Trophoblast cell (in vitro differentiated cells and primary cell): ENCODE measurements at regions not wholly inside any gene's neighbourhood (a gene's known extent, or its start where the extent isn't known, plus 50 kb on each side); places are given as distances from the start of the nearest gene placed in this dataset.

Experiments
- DNase-seq, 2 donors: peaks; one replicate each; pipeline ENCODE4 v3.0.0-alpha.2; 2016
- H2AFZ ChIP-seq: 2 replicates; pipeline ENCODE4 v1.6.1; 2013; ENCODE audit warnings: low read length, moderate library complexity, mild to moderate bottlenecking; ENCODE audit not compliant: insufficient read depth, poor library complexity
- H2AK5ac ChIP-seq: 2 replicates; pipeline ENCODE4 v1.6.1; 2013; ENCODE audit warnings: mild to moderate bottlenecking, low read length
- H2BK120ac ChIP-seq: 2 replicates; pipeline ENCODE4 v1.6.1; 2013; ENCODE audit warnings: low read length, mild to moderate bottlenecking, moderate library complexity; ENCODE audit not compliant: insufficient read depth, poor library complexity
- H2BK12ac ChIP-seq: 2 replicates; pipeline ENCODE4 v1.6.1; 2013; ENCODE audit warnings: mild to moderate bottlenecking, low read length, moderate library complexity
- H2BK5ac ChIP-seq: 2 replicates; pipeline ENCODE4 v1.6.1; 2013; ENCODE audit warnings: low read length, low read depth, moderate library complexity, mild to moderate bottlenecking; ENCODE audit not compliant: poor library complexity
- H3K14ac ChIP-seq: 2 replicates; pipeline ENCODE4 v1.6.1; 2013; ENCODE audit warnings: mild to moderate bottlenecking, low read length
- H3K18ac ChIP-seq: 2 replicates; pipeline ENCODE4 v1.6.1; 2013; ENCODE audit warnings: mild to moderate bottlenecking, low read length
- H3K23ac ChIP-seq: 2 replicates; pipeline ENCODE4 v1.6.1; 2013; ENCODE audit warnings: low read length
- H3K27ac ChIP-seq: 2 replicates; pipeline ENCODE4 v1.5.1; 2013; ENCODE audit warnings: low read depth, mild to moderate bottlenecking, inconsistent platforms, low read length, moderate library complexity
- H3K27me3 ChIP-seq: 2 replicates; pipeline ENCODE4 v1.6.1; 2013; ENCODE audit warnings: inconsistent platforms, mild to moderate bottlenecking, low read length, moderate library complexity; ENCODE audit not compliant: insufficient read depth
- H3K36me3 ChIP-seq, 2 experiments: 1 replicate in 1 of 2; 2 replicates in 1 of 2; pipeline ENCODE4 v1.6.1; 2013; ENCODE audit warnings: low read length in 2 of 2, mild to moderate bottlenecking in 2 of 2, moderate library complexity in 1 of 2; ENCODE audit not compliant: insufficient read depth in 2 of 2, control insufficient read depth in 1 of 2
- H3K4ac ChIP-seq: 2 replicates; pipeline ENCODE4 v1.6.1; 2013; ENCODE audit warnings: low read depth, mild to moderate bottlenecking, low read length, moderate library complexity
- H3K4me1 ChIP-seq, 2 experiments: 1 replicate in 1 of 2; 2 replicates in 1 of 2; pipeline ENCODE4 v1.6.1; 2013; ENCODE audit warnings: low read length in 2 of 2, mild to moderate bottlenecking in 2 of 2, moderate library complexity in 1 of 2; ENCODE audit not compliant: insufficient read depth in 2 of 2, control insufficient read depth in 1 of 2
- H3K4me2 ChIP-seq: 2 replicates; pipeline ENCODE4 v1.6.1; 2013; ENCODE audit warnings: inconsistent platforms, mild to moderate bottlenecking, low read length, moderate library complexity
- H3K4me3 ChIP-seq: 2 replicates; pipeline ENCODE4 v1.5.1; 2013; ENCODE audit warnings: mild to moderate bottlenecking, low read depth, low read length, inconsistent platforms
- H3K79me1 ChIP-seq: one replicate; pipeline ENCODE4 v1.6.1; 2013; ENCODE audit warnings: low read length
- H3K79me2 ChIP-seq: 2 replicates; pipeline ENCODE4 v1.6.1; 2013; ENCODE audit warnings: low read length, mild to moderate bottlenecking; ENCODE audit not compliant: control insufficient read depth, insufficient read depth, poor library complexity
- H3K9ac ChIP-seq: 2 replicates; pipeline ENCODE4 v1.6.1; 2013; ENCODE audit warnings: mild to moderate bottlenecking, low read length
- H3K9me3 ChIP-seq: 2 replicates; pipeline ENCODE4 v1.6.1; 2013; ENCODE audit warnings: low read depth, mild to moderate bottlenecking, control low read depth, inconsistent platforms, low read length; ENCODE audit not compliant: insufficient read depth
- H4K12ac ChIP-seq: 2 replicates; pipeline ENCODE4 v1.6.1; 2013; ENCODE audit warnings: low read depth, mild to moderate bottlenecking, low read length, moderate library complexity
- H4K8ac ChIP-seq: 2 replicates; pipeline ENCODE4 v1.6.1; 2013; ENCODE audit warnings: low read depth, mild to moderate bottlenecking, low read length, moderate library complexity
- H4K91ac ChIP-seq: one replicate; pipeline ENCODE4 v1.6.1; 2013; ENCODE audit warnings: low read depth, mild to moderate bottlenecking, low read length, moderate library complexity
- WGBS: extraction: QIAGEN DNeasy Blood & Tissue Kit; methylation state at CpG from one replicate; pipeline ENCODE4 v1.1.7; 2013; ENCODE audit warnings: missing lambda C conversion rate; ENCODE audit not compliant: insufficient read length, insufficient coverage; ENCODE audit errors: extremely low coverage; 5-methylcytosine and 5-hydroxymethylcytosine counted together

DNA sequence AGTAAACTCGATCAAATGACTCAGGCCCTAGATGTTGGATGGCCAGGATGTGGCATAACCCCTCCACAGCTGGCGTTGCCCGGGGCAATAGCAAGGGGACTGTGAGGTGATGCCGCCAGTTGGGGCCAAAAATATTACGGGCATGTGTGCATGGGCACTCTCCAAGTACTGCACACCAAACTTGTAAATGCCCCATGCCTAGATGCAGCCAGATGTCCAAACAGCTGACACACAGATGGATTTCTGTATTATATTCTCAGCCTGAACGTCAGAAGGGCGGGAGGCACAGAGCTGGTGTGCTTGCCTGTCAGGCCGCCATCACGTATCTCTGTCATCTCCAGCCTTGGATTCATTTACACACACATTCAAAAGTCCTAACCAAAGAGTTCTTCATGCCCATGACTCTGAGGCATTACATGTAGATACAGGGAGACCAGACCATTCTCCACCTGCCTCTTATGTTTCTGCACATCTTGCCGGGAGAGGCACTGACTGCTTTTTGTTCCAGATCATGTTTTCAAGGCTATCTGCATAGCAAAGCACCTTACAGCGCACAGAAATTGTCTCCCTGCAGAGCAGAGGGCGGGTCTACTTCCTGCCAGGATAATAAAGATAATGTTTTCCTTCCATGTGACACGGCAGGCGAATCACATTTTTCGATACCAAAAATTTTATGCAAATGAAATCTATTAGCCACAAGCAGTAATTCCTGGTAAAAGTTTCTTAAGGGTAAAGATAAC, 200.9 kb upstream of the ADAMTS16 start:
- H4K8ac ChIP-seq, result no peak overlapping the region
- no peak overlapping the region for H3K9ac ChIP-seq
- H2AK5ac ChIP-seq, result no peak overlapping the region
- H3K79me2 ChIP-seq, result no peaks in the 10 kb centered on the region
- H4K91ac ChIP-seq, result no peak overlapping the region
- no peak overlapping the region for H3K4ac ChIP-seq
- no peak for DNase-seq
- no peak overlapping the region for H2BK120ac ChIP-seq
- no peak overlapping the region for H3K23ac ChIP-seq
- H3K27ac ChIP-seq, result no peak overlapping the region
- no peak overlapping the region for H3K18ac ChIP-seq
- no peak overlapping the region for H3K4me2 ChIP-seq
- no peak overlapping the region for H3K14ac ChIP-seq
- H3K79me1 ChIP-seq, result no peaks in the 10 kb centered on the region
- no CpG with 5 or more reads among the region's 15 CpGs for WGBS
- no peak overlapping the region for H2BK12ac ChIP-seq
- H3K4me1 ChIP-seq, result no peaks in the 10 kb centered on the region
- H3K36me3 ChIP-seq, result no peaks in the 10 kb centered on the region
- no peak overlapping the region for H2AFZ ChIP-seq
- no peaks in the 10 kb centered on the region for H3K9me3 ChIP-seq
- no peak overlapping the region for H2BK5ac ChIP-seq
- no peak overlapping the region for H3K4me3 ChIP-seq
- H3K27me3 ChIP-seq, result no peaks in the 10 kb centered on the region
- no peak overlapping the region for H4K12ac ChIP-seq

DNA sequence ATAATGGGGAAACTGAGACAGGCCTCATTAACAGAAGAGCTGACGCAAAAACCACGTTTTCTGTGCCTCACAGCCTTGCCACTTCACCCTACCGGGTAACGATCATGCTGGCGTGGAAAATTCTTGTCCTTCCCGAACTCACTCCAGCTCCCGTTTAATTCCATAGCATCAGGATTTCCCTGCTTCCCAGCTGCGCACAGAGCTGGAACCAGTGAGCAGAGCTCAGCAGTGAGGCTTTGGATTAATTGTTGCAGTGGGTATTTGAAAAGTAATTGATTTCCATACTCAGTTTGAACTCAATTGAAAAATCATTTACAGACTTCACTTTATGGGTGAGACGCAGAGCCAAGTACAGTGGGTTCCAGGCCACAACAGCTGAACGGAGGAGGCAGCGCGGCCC, 199.0 kb upstream of the ADAMTS16 start:
- H3K23ac ChIP-seq, result no peak overlapping the region
- H2AFZ ChIP-seq, result no peak overlapping the region
- no peak overlapping the region for H2BK12ac ChIP-seq
- H4K91ac ChIP-seq, result no peak overlapping the region
- H3K18ac ChIP-seq, result no peak overlapping the region
- no peak for DNase-seq
- H3K4ac ChIP-seq, result no peak overlapping the region
- no peaks in the 10 kb centered on the region for H3K9me3 ChIP-seq
- H3K14ac ChIP-seq, result no peak overlapping the region
- no peak overlapping the region for H3K9ac ChIP-seq
- no peak overlapping the region for H4K8ac ChIP-seq
- no CpG with 5 or more reads among the region's 12 CpGs for WGBS
- H3K36me3 ChIP-seq, result no peaks in the 10 kb centered on the region
- H3K79me2 ChIP-seq, result no peaks in the 10 kb centered on the region
- H3K4me1 ChIP-seq, result no peaks in the 10 kb centered on the region
- H3K4me3 ChIP-seq, result no peak overlapping the region
- H4K12ac ChIP-seq, result no peak overlapping the region
- no peak overlapping the region for H3K4me2 ChIP-seq
- no peak overlapping the region for H3K27ac ChIP-seq
- no peaks in the 10 kb centered on the region for H3K79me1 ChIP-seq
- no peak overlapping the region for H2BK5ac ChIP-seq
- no peak overlapping the region for H2BK120ac ChIP-seq
- no peak overlapping the region for H2AK5ac ChIP-seq
- no peaks in the 10 kb centered on the region for H3K27me3 ChIP-seq

DNA sequence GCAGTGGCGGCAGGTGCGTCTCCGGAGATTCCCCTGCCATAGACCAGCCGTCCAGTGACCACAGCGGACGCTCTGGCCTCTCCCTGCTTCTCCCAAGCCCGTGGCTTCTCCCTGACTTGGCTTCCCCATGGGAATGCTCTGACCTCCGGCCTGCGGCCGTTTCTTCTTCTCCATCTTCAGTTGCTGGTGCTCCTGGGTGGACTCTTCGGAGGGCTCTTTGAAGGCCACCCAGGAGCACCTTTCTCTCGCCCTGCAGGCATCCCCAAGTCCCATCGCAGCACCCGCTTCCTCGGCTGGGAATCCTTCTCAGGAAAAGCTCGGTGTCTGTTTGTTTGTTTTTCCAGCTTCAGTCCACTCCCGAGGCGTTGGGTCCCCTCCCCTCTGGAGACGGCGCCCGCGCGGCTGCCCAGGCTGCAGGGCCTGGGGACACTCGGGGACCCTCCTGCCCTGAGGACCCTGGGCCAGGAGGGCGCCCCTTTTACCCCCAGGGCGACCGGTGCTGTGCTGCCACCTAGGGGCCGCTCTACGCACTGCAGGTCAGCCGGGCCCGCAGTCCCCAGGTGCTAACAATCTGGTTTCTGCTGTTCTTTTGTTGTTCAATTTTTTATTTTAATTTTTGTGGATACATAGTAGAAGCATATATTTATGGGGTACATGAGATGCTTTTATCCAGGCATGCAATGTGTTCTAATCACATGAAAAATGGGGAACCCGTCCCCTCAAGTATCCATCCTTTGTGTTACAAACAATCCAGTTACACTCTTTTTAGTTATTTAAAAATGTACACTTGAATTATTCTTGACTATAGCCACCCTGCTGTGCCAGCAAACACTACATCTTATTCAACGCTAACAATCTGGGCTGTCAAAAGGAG, 197.9 kb upstream of the ADAMTS16 start:
- DNase-seq, result peak in 1 of 2 donors; percentile 29
- Histone ChIP-seq H3K4ac (no peak overlapping the region), H2BK5ac (no peak overlapping the region), H3K79me1 (no peaks in the 10 kb centered on the region), H4K8ac (no peak overlapping the region), H3K14ac (no peak overlapping the region), H2AK5ac (no peak overlapping the region), H3K36me3 (no peaks in the 10 kb centered on the region), H3K18ac (no peak overlapping the region), H3K4me3 (no peak overlapping the region), H3K9me3 (no peaks in the 10 kb centered on the region), H3K4me2 (no peak overlapping the region), H4K12ac (no peak overlapping the region), H3K9ac (no peak overlapping the region), H2BK120ac (no peak overlapping the region), H2BK12ac (no peak overlapping the region), H3K23ac (no peak overlapping the region), H3K27ac (no peak overlapping the region), H3K4me1 (no peaks in the 10 kb centered on the region), H3K79me2 (no peaks in the 10 kb centered on the region), H2AFZ (peak overlapping the region; percentile 59), H4K91ac (no peak overlapping the region), H3K27me3 (no peaks in the 10 kb centered on the region)
- no CpG with 5 or more reads among the region's 33 CpGs for WGBS

DNA sequence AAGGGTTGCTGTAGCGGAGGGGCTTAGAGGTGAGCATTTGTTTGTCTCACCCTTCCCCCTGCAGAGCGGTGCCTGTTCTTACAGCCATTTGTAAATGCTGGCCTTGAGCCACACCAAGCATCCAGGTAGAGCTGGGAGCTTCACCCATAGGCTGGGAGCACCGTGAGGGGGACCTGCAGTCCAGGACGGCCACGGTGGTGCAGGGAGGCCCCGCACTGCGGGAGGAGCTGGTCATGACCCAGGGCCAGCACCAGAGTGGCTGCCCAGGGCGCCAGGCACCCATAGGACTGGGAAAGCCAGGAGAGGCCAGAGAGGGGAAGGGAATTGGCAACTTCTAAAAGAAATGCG, 197.3 kb upstream of the ADAMTS16 start:
- Histone ChIP-seq H3K79me1 (no peaks in the 10 kb centered on the region), H3K4me1 (no peaks in the 10 kb centered on the region)

More for the DNA sequence above, 197.3 kb upstream of the ADAMTS16 start:
- Histone ChIP-seq H3K14ac (no peak overlapping the region), H4K12ac (no peak overlapping the region), H3K4me3 (no peak overlapping the region), H3K27me3 (no peaks in the 10 kb centered on the region), H3K23ac (no peak overlapping the region), H3K9ac (no peak overlapping the region), H2BK120ac (no peak overlapping the region), H3K4me2 (no peak overlapping the region), H4K91ac (no peak overlapping the region), H2BK5ac (no peak overlapping the region), H3K4ac (no peak overlapping the region), H3K36me3 (no peaks in the 10 kb centered on the region), H2BK12ac (no peak overlapping the region), H3K79me2 (no peaks in the 10 kb centered on the region), H3K18ac (no peak overlapping the region), H2AK5ac (no peak overlapping the region), H4K8ac (no peak overlapping the region), H2AFZ (no peak overlapping the region), H3K9me3 (no peaks in the 10 kb centered on the region), H3K27ac (no peak overlapping the region)
- no CpG with 5 or more reads among the region's 9 CpGs for WGBS
- DNase-seq, result no peak
